NCI-H774 (cell line): ENCODE measurements at regions not wholly inside any gene's neighbourhood (a gene's known extent, or its start where the extent isn't known, plus 50 kb on each side); places are given as distances from the start of the nearest gene placed in this dataset.

ENCODE experiments used
- DNase-seq: peaks from one replicate; lab custom pipeline; 2025; lab: John Stamatoyannopoulos, UW

- DNase-seq, result no peak
Observed at GRCh38 chr18:67742525-67742924, 226.0 kb upstream of the DSEL start.

- no peak for DNase-seq
Observed at GRCh38 chr18:67735506-67735905, 219.0 kb upstream of the DSEL start.

GRCh38 chr18:67733088-67733487 lies 216.6 kb upstream of the DSEL start:
- no peak for DNase-seq

GRCh38 chr18:67731851-67732250 lies 215.3 kb upstream of the DSEL start:
- DNase-seq, result no peak

GRCh38 chr18:67730886-67731285 lies 214.4 kb upstream of the DSEL start:
- no peak for DNase-seq

- DNase-seq, result no peak
Observed at GRCh38 chr18:67728364-67728763, 211.8 kb upstream of the DSEL start.

GRCh38 chr18:67726882-67727281 lies 210.4 kb upstream of the DSEL start:
- no peak for DNase-seq

GRCh38 chr18:67717800-67718199 lies 201.3 kb upstream of the DSEL start:
- DNase-seq, result no peak

- no peak for DNase-seq
Observed at GRCh38 chr18:67715567-67715966, 199.0 kb upstream of the DSEL start.

- no peak for DNase-seq
Observed at GRCh38 chr18:67710639-67711038, 194.1 kb upstream of the DSEL start.

- no peak for DNase-seq
Observed at GRCh38 chr18:67705748-67706147, 189.2 kb upstream of the DSEL start.

- DNase-seq, result no peak
Observed at GRCh38 chr18:67695684-67696083, 179.2 kb upstream of the DSEL start.

GRCh38 chr18:67694787-67695186 lies 178.3 kb upstream of the DSEL start:
- DNase-seq, result no peak

GRCh38 chr18:67692811-67693210 lies 176.3 kb upstream of the DSEL start:
- DNase-seq, result no peak

GRCh38 chr18:67682516-67682915 lies 166.0 kb upstream of the DSEL start:
- no peak for DNase-seq

GRCh38 chr18:67677489-67677888 lies 161.0 kb upstream of the DSEL start:
- DNase-seq, result no peak

- DNase-seq, result no peak
Observed at GRCh38 chr18:67672716-67673115, 156.2 kb upstream of the DSEL start.

- DNase-seq, result no peak
Observed at GRCh38 chr18:67672155-67672554, 155.6 kb upstream of the DSEL start.

- no peak for DNase-seq
Observed at GRCh38 chr18:67670024-67670543, 153.6 kb upstream of the DSEL start.

GRCh38 chr18:67665266-67665665 lies 148.7 kb upstream of the DSEL start:
- no peak for DNase-seq

- no peak for DNase-seq
Observed at GRCh38 chr18:67662996-67663395, 146.5 kb upstream of the DSEL start.

- DNase-seq, result no peak
Observed at GRCh38 chr18:67661555-67661954, 145.0 kb upstream of the DSEL start.

- DNase-seq, result no peak
Observed at GRCh38 chr18:67654101-67654500, 137.6 kb upstream of the DSEL start.

- DNase-seq, result no peak
Observed at GRCh38 chr18:67652288-67652687, 135.8 kb upstream of the DSEL start.

- no peak for DNase-seq
Observed at GRCh38 chr18:67651438-67651837, 134.9 kb upstream of the DSEL start.
